Activated T-helper 1 cell treated with anti-CD3 and anti-CD28 coated beads, Interleukin-2, amount 50 U/mL, for 16 hours (primary cell): ENCODE measurements at regions not wholly inside any gene's neighbourhood (a gene's known extent, or its start where the extent isn't known, plus 50 kb on each side); places are given as distances from the start of the nearest gene placed in this dataset.
"Not testable (repeated sequence)": the region's sequence is repeated elsewhere in the genome, so short reads cannot be mapped to it uniquely, and the experiment has no call there.

ENCODE experiments used
- DNase-seq, 2 donors: peaks; one replicate each; pipeline ENCODE4 v3.0.0-alpha.2; 2020; ENCODE audit warnings: low read depth in 1 of 2, low spot score in 1 of 2

DNA sequence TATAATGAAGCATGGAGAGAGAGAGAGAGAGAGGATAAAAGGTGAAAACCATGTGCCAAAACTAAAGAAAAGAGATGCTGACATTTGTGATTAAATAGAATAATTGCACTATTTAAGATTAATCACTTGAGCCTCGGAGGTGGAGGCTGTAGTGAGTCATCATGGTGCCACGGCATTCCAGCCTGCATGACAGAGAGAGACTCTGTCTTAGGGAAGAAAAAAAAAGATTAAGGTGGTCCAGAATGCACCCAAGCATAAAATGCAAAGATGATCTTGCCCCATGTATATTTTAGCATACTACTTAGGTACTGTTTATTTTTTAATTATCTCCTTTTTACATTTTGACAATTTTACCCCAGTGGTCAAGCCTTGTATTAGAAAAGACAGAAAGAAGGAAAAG is 742.5 kb downstream of the SPATA31A1 start:
- DNase-seq, result not testable (repeated sequence)

DNA sequence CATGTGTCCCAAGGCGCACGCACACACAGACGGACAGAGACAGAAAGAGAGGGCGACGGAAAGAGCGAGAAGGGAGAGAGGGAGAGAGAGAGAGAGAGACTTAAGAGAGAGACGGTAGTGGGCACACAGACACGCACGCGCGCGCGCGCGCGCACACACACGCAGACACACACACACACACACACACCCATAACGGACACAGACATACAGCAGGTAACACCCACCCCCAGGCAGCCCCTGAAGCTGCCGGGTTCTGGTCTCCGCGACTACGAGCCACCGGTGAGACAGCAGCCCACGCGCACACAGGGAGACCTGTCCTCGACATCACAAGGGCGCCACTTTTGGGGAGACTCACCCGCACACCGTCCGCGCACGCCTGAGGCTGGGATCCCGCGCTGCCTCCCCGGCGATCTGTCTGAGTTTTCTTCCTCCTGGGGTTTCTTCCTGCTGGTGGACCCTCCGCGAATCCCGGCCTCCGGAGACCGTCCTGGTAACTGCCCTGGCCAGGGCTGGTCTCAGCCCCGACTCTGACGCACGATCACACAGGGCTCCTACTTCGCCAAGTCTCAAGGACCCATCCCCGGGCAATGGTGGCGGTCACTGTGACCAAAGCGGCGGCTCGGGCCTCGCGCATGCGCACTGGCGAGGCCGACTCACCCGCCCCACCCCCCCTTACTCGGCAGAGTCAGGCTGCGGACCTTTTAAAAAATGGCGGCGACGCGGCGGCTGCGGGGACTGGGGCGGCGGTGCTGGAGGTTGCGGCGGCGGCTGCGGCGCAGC is 750.7 kb downstream of the SPATA31A1 start:
- peak in 1 of 2 donors; percentile 18 for DNase-seq

GRCh38 chr9:40106783-40107248 is 751.3 kb downstream of the SPATA31A1 start:
- DNase-seq, result not testable (repeated sequence)

DNA sequence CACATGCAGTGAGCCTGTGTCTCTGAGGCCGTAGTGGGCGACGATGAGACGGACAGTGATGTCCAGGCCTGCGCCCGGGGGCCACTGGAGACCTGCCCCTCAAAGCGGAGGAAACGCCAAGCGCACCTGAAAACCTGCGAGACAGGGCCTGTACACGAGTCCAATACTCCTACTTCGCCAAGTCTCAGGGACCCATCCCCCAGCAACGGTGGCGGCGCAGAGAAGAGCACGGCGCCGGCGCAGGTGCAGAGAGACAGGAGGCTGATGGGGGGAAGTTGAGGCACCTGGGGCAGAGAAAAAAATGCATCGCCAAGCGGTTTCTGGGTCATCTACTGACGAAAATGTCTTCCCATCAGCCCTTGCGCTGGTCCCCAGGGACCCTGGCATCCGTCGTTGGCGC is 751.8 kb downstream of the SPATA31A1 start:
- not testable (repeated sequence) for DNase-seq

GRCh38 chr9:40108465-40108864 is 753.0 kb downstream of the SPATA31A1 start:
- DNase-seq, result not testable (repeated sequence)

DNA sequence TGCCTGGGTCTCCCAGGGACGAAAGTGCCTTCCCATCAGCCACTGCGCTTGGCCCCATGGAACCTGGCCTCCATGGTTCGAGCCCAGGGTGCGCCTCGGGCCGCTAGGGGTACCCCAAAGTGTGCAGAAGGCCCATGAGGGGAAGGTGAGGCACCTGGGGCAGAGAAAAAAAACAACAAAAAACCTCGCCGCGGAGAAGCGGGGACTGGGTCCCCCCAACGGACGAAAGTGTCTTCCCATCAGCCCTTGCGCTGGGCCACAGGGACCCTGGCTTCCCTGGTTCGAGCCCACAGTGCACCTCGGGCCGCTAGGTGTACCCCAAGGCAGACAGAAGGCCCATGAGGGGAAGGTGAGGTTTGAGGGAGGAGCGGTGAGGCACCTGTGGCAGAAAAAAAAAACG is 755.3 kb downstream of the SPATA31A1 start:
- DNase-seq, result not testable (repeated sequence)

DNA sequence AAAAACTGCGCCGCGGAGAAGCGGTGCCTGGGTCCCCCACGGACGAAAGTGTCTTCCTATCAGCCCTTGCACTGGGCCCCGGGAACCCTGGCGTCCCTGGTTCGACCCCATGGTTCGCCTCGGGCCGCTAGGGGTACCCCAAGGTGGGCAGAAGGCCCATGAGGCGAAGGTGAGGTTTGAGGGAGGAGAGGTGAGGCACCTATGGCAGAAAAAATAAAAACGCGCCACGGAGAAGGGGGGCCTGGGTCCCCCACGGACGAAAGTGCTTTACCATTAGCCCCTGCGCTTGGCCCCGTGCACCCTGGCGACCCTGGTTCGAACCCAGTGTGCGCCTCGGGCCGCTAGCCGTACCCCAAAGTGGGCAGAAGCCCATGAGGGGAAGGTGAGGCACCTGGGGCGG is 756.1 kb downstream of the SPATA31A1 start:
- not testable (repeated sequence) for DNase-seq

- not testable (repeated sequence) for DNase-seq
Measured at GRCh38 chr9:40130598-40130997, 775.1 kb downstream of the SPATA31A1 start.

DNA sequence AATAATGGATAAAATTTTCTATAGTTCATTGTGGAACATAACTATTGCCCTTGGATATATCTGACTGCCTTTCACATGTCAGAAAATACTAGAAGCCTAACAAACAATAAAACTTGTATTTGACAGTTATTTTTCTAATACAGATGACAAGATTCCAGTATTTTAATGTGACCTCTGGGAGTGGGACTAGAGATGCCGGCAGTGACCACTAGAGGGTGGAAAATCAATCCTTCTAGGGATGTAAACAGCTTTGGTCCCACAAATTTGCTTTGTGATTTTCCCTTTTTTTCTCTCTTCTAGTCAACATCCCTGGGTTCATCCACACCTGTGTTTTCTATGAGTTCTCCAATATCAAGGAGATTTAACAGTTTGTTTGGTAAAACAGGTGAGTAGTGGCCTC is 813.7 kb downstream of the SPATA31A1 start:
- not testable (repeated sequence) for DNase-seq

- DNase-seq, result not testable (repeated sequence)
Measured at GRCh38 chr9:40173316-40173715, 817.8 kb downstream of the SPATA31A1 start.

DNA sequence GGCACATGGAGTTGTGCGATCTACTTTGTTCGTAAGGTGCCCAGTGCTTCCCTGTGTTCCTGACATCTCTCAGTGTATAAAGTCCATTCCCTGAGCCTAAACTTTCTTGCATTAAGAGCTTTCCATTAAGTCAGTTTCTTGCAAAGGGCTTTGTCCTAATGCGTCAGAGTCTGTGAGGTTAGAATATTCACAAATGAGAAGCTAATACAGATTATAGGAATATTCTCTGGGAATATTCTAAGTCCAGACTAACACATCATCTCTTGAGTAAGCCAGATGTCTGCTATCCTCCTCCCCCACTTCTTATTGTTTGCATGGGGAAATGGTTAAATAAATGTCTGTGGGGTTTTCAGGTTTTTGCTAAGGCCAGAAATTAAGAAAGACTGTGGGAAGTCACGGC is 818.6 kb downstream of the SPATA31A1 start:
- not testable (repeated sequence) for DNase-seq

DNA sequence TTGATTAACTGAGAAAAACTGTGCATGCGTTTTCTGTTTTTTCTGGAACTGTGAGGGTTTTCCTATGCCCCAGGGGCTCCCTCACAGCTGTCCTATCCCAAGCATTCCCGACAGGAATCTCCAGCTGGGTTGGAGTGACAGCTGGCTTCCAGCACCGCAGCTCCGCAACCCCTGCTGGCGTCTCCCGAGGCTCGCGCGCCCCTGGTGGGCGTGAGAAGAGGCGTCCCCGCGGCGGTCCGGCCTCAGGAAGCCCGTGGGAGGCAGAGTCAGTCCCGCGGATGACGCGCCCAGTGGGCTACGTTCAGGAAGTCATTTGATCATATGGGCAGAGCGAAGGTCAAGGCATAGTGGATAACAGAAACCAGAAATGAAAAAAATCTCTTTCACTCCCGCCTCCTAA is 821.9 kb downstream of the SPATA31A1 start:
- not testable (repeated sequence) for DNase-seq

GRCh38 chr9:40191403-40191802 is 835.9 kb downstream of the SPATA31A1 start:
- not testable (repeated sequence) for DNase-seq

GRCh38 chr9:40192162-40192561 is 836.7 kb downstream of the SPATA31A1 start:
- DNase-seq, result not testable (repeated sequence)

GRCh38 chr9:40196165-40196714 is 840.8 kb downstream of the SPATA31A1 start:
- not testable (repeated sequence) for DNase-seq

DNA sequence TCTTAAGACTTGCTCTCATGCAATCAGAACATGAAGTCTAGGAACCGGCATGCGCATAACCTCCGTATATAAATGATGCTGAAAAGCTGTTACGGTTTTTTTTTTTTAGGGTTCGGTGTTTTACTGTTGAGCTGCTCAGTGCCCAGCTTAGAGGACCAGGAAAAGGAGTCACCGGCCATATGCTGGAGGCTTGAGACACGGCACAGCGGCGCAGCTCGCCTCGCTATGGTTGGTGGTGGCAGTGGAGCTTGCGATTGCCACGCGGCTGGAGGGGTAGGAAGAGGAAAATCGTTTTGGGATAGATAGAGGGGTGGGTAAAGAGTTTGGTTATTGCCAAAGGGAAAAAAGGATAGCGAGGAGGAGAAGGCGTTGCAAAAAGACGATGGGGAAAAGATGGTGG is 841.3 kb downstream of the SPATA31A1 start:
- DNase-seq, result not testable (repeated sequence)

DNA sequence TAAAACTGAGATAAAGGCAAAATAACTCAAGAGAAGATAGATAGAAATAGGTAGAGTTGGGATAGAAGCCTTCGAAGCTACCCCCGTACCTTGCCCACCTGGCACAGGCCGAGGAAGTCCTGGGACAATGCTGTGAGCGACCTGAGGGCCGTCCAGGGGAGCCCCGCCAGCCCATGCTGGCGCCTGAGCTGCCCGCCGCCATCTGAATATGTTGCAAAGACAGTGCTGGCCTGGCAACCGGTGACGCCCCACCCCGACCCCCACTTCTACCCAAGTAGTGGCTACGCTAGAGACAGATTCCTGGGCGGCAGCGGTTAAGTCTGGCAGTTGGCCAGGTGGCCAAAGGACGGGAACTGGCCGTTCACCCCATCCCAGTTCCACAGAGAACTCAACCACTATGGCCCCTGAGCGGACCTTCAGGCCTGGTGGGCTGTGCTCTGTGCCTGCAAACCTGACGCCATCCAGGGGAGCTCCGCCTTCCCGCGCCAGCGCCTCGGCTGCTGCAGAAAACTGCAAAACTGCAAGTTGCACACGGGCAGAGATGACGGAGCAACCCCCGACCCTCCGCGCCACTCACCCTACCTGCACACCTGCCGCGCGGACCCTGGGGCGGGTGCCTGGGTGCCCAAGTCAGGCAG is 866.2 kb downstream of the SPATA31A1 start:
- not testable (repeated sequence) for DNase-seq

GRCh38 chr9:40222617-40223200 is 867.2 kb downstream of the SPATA31A1 start:
- DNase-seq, result not testable (repeated sequence)

DNA sequence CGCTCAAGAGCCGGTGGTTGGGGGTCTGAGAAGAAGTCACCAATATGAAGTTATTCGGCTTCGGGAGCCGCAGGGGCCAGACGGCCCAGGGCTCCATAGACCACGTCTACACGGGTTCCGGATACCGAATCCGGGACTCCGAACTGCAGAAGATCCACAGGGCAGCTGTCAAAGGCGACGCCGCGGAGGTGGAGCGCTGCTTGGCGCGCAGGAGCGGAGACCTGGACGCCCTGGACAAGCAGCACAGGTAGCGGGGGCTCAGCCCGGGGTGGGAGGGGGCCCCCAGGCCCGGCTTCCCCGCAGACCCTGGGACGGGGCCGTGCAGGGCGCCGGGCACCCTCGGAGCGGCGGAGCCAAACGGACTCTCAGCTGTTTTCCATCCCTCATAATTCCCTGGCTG is 867.9 kb downstream of the SPATA31A1 start:
- DNase-seq, result not testable (repeated sequence)
